HG03432 (cell line): ENCODE measurements at regions not wholly inside any gene's neighbourhood (a gene's known extent, or its start where the extent isn't known, plus 50 kb on each side); places are given as distances from the start of the nearest gene placed in this dataset.

Source experiments
- ATAC-seq: cut with Tn5 transposase; IDR thresholded peaks from one replicate; pipeline ENCODE4 v1.9.1; 2021; ENCODE audit warnings: mild to moderate bottlenecking, moderate library complexity; ENCODE audit not compliant: unreplicated experiment

DNA sequence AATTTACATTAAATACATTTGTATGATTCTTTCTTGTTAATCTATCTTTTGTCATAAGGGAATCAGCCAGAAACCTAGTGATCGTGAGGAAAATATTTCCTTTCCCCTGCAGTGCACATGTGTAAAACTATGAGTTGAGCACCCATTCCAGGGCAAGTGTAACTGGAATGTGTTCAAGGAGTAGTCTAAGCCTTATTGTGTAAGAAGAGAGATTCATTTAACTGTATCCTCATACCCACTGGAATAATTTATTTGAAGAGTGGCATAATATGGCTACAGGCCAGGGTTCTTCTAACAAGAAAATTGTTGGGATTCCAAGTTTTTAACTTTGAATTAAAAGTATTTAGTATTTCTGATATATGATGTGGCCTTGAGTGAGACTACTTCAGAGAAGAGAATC is 1692.7 kb downstream of the EFNA5 start:
- ATAC-seq = no peak

DNA sequence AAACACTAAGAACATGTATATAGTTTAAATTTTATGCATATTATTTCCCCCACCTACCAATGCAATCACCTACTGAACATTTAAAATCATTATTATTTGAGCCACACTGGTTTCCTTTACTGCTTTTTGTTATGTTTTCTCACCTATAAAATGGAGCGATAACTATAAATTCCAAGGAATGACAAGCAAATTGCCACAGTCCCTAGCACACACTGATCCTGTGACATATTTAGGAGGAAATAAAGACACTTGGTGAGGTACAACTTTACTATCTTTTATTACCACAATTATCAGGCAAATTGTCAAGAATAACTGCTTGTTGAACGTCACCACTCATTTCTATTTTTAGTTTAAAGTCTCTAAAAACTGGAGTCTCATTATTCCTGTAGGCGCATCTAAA is 1693.6 kb downstream of the EFNA5 start:
- ATAC-seq = no peak

DNA sequence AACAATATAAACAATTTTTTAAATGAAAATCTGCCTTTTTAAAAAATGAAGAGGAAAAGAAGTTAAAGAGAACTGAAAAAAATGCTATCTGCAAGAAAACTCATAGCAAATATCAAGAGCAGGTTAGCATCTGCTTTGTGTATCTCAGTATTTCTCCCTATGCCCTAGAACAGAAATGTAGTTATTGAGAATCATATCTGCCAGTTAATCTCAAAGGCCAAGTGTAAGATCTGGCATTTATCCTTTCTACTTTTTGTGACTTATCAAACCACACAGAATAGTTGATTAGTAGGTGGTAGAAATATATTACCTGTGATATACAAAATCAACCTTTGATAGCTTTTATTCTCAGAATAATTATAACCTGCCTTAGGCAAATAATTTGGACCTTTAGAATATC is 1699.8 kb downstream of the EFNA5 start:
- no peak for ATAC-seq

DNA sequence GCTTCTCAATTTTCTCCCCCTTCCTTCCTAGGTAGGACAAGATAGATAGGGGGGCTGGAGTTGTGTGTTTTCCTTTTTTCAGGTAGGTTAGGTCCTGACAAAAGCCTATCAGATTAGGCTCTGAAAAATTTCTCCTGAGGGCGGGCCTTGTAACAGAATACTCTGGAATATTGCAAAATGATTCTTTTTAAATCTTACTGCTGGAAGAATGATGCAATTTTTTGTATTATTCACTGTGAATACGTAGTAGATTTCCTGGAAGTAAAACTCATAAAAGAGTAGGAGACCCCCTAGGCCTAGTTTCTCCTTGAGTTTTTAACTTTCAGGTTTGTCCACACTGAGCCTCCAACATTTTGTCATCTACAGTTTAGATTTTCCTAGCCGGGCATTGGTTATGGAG is 1701.8 kb downstream of the EFNA5 start:
- no peak for ATAC-seq

DNA sequence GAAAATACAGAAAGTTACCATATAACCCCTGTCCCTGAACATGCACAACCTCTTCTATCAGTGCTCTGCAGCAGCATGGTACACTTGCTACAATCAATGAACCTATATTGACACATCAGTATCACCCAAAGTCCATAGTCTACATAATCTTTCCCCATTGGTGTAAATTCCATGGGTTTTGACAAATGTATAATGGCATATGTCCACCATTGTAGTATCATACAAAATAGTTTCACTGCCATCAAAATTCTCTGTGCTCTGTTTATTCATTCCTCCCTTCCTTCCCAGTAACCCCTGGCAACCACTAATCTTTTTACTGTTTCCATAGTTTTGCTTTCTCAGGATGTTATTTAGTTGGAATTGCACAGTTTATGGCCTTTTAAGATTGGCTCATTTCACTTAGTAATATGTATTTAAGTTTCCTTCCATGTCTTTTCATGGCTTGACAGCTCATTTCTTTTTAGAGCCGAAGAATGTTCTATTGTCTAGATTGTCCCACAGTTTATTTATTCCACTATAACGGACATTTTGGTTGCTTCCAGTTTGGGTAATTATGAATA is 1707.0 kb downstream of the EFNA5 start:
- ATAC-seq = no peak

DNA sequence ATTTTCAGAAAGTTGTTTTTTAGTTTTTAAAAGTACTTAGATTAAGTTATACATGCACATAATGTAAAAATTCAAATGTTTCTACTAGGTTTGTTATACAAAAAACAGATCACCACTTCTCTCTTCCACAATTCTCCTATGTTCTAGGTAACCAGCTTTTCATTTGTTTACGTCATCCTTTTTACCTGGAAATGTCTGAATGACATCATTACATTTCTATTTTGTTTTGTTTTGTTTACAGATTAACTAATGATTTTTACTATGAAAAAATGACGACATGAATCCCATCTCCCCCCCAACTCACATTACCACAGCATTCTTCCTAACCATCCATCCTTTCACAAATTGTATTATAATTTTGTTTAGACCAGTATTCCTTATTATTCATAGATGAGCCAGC is 1709.2 kb downstream of the EFNA5 start:
- no peak for ATAC-seq

DNA sequence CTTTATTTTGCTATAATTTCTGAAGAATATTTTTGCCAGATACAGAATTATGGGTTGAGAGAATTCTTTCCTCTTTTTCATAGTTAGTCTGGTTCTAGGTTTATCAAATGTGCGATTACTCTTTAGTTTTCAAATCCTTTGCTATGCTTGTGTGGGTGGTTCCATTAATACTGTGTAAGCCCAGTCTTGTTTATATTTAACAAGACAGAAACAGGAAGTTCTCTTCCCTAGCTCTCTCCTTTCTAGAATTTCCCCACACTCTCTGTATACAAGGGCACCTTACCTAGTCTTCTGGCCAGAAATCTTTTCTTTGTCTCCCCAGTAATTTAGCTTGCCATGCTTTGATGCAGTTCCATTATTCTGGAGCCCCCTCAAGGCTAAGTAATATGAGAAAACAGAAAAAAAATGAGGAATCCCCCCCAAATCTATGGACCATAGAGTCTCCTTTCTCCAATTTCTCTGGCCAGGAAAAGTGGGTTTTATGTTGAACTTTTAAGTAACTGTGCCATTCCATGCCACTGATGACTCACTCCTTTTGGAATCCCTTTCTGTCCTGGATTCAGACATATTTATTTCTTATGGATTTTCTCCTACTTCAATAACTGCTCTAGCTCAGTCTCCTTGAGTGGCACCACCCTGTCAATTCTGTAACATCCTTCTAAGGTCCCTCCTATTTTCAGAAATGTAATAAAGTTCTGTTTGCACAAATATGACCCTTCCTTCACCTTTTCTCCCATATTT is 1714.1 kb downstream of the EFNA5 start:
- ATAC-seq = no peak

DNA sequence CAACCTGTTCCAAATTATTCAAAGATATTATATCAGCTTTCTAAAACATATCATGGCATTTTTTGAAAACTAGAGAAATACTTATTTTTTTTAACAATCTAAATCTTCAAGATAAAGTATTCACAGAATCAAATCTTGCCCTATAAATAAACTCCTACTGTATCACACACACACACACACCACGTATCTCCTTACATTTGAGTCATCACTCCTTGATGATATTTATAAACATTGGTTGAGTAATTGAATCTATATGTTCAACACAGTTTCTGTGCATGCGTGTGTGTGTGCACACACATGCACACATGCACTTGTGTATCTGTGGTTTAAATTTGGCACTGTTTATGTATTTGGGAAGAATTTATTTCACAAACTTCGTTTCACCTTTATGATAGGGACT is 1716.4 kb downstream of the EFNA5 start:
- no peak for ATAC-seq

DNA sequence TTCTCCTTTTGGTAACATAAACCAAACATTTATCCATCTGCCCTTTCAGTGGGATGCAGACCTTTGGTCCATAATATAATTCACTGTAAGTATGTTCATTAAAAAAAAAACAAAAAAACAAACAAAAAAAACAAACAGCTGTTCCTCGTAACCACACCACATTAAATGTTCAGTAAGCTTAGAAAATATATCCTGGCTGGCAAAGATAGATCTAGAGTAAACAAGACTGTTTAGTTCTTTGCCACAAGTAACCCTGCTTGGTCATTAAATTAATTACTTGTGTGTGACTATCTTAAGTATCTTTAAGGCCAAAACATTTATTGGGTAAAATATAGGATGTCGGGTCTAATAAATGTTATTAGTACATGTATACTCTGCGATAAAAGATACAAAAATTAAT is 1717.1 kb downstream of the EFNA5 start:
- ATAC-seq = no peak

DNA sequence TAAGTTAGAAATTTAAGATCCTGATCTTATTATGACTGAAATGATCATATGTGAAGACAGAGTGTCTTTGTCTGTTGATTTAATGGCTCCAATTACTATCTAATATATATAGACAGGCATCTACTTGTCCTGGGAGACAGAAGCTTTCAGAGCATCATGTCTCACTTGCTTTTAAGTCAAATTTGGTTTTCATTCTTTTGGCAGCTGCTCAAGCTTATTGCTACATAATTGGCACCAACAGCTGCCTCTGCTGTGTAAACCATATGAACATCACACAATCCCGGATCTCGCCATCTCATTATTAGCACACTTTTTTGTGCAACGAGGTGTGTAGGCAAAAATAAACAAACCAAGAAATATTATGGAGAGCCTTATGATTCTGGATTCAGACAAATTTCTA is 1717.9 kb downstream of the EFNA5 start:
- ATAC-seq = no peak

DNA sequence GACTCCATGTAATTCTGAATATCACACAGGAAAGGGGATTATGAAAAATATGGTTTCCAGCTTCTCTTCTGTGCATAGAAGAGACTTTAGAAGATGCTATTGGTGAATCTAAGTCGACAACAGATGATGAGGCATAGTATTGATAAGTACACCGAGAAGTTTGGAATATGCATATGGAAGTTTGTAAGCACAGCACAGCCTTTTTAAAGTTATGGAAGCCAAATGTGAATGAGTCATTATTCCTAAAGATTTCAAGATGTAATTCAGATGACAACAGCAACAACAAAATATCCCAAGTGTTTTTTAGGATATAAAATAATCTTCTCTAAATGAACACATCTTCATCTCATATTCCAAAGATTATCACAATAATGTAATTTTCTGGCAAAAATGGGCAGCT is 1723.3 kb downstream of the EFNA5 start:
- ATAC-seq = no peak

DNA sequence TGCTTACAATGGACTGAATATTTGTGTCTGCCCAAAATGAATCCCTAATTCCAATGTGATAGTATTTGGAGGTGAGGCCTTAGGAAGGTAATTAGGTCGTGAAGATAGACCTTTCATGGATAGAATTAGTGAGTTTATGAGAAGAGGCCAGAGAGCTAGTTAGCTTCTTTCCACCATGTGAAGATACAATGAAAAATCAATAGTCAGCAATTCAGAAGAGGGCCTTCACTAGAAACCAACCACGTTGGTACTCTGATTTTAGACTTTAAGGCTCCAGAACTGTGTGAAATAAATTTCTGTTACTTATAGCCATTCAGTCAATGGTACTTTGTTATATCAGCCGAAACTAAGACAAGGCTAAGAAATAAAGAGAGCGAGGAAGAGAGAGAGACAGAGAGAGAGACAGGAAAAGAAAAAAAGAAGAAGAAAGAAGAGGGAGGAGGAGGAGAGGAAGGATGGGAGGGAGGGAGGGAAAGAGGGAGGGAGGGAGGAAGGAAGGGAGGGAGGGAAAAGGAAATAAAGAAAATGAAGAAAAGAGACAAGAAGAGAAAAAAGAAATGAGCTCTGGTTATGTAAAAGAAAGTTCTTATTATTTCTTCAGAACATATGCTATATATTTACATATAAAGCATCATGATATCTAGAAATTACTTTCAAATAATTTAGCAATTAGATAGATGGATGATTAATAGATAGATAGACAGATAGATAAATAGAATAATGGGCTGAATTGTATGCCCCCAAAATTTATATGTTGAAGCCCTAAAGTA is 1725.3 kb downstream of the EFNA5 start:
- no peak for ATAC-seq

DNA sequence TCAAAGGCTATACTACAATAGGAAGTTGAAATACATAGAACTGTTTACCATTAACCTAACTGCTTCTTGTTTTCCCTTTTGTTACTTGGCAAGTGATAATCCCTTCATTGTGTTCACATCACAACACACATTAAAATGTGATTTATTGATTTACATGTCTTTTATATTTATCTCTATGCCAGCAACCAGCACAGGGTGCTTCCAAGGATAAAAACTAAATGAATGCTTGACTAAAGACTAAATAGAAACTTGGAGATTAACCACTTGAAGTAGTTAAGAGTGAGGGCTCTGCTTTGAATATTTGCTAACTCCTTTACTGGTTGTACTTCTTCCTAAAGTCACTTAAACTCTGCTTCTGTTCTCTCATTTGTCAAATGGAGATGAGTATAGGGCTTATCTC is 1730.6 kb downstream of the EFNA5 start:
- no peak for ATAC-seq

DNA sequence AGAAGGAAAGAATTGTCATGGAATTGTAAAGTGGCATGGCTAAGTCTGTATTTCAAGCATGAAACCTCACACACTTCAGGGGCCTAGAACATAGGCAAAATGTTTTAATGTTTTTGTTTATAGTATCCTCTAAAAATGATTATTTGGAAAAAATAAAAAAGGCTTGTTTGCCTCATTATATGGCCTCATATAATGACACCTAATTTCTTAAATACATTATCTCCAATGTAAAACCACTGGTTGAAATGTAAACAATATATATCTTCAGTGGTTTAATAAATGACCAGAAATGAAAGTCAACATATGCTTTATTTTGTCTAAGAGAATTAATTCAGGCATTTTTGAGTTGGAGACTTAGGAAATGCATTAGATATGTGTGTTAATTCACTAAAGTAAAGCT is 1736.6 kb downstream of the EFNA5 start:
- no peak for ATAC-seq

DNA sequence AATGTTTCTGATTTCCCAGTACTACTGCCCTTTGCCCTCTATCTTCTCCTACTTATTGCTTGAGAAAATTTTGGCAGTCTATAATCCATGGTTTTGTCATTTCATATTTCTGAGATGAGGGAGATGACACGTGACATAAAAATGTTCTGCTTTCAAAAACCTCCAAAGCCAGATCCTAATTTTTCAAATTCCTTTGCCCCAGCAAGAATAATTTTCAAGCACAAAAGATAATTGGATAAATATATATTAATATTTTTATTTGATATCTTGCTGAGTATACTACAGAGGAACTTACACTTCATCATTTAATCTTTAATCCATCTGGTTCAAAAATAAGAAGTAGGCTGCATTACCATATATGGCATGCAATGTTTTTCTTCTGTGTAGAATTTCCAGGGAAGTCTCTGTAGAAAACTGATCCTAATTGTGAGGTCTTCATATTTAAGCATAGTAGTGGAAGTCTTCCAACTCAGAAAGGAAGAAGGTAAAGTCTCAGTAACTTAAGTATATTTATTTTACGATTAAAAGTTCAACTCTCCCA is 1738.8 kb downstream of the EFNA5 start:
- ATAC-seq = no peak

DNA sequence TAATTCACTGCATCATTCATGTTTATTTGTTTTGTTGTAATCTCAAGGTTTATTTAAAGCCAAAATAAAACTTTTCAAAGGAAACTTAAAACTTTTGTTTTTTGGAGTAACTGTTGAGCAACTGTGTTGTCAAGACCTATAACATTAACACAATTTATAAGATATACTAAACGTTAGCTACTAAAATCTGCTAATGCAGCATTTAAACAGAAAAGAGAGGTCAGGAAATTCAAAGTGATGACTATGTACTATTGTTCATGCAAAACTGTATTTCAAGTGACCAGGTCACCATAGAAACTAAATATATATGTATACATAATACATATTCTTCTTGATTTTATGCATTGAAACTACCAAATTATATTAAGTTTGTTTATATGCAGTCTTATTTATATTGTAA is 1740.9 kb downstream of the EFNA5 start:
- ATAC-seq = no peak

DNA sequence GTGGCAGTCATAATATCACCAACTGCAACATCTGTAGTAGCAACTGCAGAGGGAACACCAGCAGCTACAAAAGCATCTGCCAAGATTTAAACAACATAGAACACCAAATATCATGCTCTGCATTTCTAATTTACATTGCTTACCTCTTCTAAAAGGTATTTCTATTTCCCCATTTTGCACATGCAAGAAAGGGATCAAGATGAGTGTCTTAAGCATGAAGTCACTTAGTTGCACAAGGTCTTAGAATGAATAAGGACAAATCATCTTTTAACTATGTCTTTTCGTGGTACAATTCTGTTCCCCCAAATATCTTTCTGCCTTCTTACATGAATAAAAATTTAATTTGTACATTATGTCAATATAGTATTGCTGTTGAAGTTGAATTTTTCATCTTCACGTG is 1746.4 kb downstream of the EFNA5 start:
- no peak for ATAC-seq

DNA sequence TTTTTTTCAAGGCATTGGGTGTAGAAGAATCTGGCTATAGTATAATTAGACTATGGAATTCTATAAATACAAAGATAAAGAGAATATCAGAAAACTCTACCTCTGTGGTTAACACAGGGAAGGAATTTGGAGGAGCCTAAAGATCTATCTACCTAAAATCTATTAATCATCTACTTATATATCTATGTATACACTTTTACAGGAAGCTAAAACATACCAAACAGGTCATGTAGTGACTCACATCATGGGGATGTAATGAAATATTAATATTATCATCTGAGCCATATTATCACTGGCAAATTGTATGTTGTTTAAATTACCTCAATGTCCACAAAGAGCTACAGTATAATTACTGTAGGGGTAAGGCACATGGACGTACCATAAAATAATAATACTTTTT is 1748.2 kb downstream of the EFNA5 start:
- ATAC-seq = no peak

DNA sequence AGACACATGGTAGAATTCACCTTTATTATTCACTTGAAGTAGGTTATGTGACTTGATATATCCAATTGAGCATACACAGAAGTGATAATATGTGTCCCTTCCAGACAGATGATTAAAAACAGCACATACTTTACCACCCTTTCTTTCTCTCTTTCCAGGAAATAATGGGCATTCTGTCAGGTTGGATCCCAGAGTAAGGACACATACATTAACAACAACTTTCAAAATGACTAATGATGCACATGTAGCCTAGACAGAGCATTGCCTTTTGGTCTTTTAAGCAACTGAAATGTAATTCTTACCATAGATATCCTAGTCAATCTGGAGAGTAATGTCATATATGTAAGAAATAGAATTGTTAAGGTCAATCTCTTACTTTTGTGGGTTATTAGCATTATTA is 1748.7 kb downstream of the EFNA5 start:
- ATAC-seq = no peak

DNA sequence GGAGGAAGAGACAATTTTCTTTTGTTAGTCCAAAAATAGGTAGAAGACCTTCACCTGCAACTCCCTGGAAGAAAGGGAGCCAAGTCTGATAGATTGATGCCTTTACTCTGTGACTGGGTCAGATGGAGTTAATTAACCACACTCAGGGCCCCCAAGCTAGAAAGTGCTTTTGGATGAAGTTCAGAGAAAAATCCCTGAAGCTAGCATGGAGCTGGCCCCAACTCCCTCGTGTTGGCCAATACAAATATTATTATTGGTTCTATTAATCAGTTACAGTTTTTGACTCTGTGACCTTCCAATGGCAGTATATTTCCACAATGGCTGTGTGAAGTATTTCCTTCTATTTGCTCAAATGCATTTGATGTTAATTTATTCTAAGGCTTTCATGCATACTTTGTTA is 1753.5 kb downstream of the EFNA5 start:
- ATAC-seq = no peak

DNA sequence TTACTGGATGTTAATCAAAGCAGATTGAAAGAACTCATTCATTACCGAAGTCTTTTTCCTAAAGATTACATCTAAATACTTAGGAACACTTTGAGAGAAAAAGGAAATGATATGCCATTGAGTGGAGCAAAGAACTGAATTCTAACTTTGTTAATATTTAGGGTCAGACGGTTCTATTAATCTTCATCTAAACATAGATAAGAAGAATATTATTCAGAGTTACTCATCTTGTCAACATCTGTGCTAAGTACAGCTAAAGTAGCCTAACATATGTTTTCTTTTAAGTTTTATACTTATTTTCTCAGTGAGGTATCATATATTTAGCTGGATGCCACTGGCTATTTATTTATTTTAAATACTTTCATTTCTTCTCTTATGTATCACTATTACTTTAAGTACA is 1763.7 kb downstream of the EFNA5 start:
- no peak for ATAC-seq

DNA sequence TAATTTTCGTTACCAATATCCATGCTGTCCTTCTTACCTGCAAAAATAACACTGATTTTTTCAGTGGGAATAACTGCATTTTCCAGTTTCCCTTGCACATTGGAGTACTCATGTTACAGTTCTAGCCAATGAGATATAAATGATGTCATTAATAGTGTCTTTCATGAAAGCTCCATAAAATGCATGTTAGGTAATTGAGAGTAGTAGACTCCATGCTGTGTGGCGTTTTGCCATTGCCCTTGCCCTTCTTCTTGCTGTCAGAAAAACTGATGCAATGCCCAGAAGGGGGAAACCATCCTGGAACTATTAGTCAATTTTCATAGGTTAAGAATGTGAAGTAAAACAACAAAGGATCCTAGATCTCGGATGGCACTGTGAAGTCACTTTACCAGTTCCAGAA is 1765.3 kb downstream of the EFNA5 start:
- no peak for ATAC-seq
